ENCODE measurements at regions not wholly inside any gene's neighbourhood (a gene's known extent, or its start where the extent isn't known, plus 50 kb on each side); places are given as distances from the start of the nearest gene placed in this dataset.
A peak's percentile ranks its signal among the peaks of the same experiment; 100 is the strongest.

DNA sequence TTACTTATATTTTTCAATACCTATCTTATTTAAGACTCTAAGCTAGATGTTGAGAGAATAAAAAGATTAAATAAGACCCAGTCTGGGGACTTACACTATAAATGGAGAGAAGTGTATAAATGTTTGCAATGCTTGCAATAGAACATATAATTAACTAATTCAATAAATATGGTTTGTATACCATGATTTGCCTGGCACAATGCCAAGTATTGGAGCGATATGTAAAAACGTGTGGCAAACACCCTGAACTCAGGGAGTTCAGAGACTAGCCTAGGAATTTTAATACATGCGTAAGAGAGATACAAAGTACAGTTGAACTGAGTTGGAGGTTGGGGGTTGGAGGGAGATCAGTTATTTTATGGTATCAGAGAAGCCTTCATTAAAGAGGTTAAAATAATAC is 251.8 kb upstream of the DDX18 start:
- no peak for DNase-seq

DNA sequence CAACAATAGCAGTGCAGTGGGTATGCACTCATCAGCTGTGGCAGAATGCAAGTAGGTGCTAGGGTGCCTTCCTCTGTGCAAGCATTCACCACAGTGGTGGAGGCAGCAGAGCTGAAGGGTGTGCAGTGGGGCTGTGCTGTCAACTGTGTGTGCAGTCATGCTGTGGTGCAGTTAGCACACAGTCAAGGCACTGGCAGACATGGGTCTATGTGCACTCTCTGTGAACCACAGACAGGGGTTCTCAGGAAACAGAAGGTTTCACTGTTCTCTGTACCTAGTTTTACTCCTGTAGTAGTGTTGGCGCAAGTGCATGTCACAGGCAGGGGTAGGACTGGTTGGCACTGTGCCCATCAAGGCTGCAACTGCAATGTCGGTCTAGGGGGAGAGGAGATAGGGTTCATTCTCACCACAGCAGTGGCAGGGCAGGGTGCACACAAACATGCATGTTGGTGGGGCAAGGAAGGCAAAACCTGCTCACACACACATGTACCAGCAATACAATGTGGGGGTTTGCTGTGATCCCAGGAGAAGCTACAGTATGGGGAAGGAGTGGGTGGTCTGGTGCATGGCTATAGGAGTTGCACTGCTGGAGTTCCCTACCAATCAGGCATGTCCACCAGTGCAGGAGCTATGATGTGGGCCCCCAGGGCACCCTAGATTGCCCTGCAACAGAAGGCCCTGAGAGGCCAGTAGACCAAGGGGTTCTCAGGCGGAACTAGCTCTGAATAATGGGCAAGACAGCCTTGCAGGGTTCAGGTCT is 242.7 kb upstream of the DDX18 start:
- DNase-seq = no peak

DNA sequence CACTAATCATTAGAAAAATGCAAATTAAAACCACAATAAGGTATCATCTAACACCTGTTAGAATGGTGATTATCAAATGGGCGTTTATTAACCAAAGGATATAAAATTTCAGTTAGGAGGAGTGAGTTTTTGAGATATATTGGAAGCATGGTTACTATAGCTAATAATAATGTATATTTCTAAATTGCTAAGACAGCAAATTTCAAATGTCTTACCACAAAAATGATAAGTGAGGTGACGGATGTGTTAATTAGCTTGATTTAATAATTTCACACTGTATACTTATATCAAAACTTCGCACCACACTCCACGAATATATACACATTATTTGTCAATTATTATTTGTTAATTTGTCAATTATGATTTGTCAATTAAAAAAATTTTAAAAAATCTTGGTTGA is 227.2 kb upstream of the DDX18 start:
- no peak for DNase-seq

GRCh38 chr2:117603060-117603459 is 211.4 kb upstream of the DDX18 start:
- DNase-seq = no peak

DNA sequence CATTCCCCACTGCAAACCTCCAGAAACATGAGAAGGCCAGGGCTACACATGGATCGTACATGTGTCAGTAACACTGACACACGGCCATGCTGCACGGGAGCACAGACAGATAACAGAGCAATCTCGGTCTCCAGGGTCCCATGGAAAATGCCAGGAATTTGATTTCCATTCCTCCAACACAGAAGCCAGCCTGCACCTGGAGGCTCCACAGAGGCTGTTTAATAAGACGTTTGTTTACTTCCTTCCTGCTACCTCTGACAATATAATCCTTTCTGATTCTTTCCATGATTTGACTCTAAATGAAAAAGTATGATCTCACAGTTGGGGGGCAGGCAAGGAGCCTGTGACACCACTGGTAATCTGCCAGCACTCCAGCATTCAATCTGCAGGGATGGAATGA is 210.9 kb upstream of the DDX18 start:
- DNase-seq = no peak

- no peak for DNase-seq
Observed at GRCh38 chr2:117607202-117607601, 207.3 kb upstream of the DDX18 start.

GRCh38 chr2:117613101-117613500 is 201.4 kb upstream of the DDX18 start:
- no peak for DNase-seq

DNA sequence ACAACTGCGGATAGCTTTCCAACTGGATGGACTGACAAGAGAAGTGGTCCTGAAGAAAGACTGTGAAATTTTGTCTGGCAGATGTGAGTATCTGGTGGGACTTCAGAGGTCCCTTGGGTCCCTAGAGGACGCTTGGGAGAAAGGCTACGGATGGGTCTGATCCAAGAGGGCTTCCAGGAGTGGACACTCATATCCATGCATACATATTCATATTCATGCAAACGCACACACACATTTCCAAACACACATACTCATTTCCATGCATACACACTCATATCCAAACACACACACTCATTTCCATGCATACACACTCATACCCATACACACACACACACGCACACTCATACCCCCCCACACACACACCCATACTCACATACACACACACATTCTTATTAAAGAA is 200.2 kb upstream of the DDX18 start:
- DNase-seq = no peak

DNA sequence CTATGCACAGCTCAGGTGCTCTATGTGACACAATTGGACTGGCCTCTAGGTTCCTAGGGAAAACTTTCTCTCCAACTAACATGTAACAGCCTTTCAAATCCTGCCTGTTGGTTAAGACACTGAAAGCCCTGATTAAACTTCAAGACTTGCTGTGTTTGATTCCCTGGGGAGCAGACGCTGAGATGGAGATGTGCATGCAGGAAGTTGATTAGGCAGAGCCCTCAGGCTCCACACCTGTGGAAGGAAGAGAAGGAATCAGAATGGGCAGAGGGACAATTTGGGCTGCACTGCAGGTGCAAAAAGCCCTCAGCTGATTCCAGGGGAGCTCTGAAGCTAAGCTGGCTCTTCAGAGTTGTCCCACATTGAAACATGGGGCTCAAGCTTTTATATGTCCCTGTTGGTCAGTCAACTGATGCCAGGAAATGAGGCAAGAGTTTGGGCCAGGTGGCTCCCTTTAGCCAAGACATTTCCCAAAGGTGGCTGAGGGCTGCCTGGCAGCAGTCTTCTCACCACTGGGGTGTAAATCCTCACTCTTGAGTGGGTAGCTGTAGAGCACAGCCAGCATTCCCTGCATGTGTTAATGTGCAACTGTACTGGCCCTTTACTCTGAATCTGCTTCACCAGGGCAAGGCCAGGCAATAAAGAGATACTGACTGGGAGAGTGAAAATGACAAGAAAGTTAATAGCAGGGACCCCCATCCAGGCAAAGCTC is 199.5 kb upstream of the DDX18 start:
- DNase-seq = no peak

DNA sequence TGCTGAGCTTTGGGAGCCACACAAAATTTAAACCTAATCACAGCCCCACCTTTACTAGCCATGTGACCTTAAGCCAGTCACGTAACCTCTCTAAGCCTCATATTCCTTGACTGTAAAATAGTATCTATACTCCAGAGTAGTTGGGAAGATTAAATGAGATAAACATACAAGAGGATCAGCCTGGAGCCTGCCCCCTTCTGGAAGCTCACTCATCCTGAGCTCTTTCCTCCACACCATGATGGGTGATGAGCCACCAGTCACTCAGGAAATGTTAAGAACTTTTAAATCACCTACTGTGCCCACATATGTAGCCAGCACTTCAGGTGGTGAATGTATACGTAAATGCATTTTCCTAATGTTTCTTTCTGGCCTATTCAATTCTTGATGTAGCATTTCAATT is 195.9 kb upstream of the DDX18 start:
- no peak for DNase-seq

DNA sequence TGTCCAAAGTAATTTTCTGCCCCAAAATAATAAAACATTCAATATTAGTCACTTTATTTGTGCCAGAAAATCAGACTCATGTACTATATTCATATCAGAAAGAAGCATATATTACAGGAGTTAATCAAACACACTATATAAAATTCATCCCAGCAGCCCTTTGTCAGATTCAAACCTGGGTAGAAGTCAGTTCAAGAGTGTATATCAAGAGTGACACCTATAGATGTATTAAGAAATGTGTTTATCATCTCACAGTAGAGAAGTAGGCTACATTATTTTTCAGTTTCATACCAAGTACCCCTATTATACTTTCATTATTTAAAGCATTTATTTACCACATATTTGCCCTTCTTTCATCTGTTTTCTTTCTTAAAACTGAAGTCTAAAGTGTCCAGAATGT is 193.2 kb upstream of the DDX18 start:
- peak; percentile 41 for DNase-seq

DNA sequence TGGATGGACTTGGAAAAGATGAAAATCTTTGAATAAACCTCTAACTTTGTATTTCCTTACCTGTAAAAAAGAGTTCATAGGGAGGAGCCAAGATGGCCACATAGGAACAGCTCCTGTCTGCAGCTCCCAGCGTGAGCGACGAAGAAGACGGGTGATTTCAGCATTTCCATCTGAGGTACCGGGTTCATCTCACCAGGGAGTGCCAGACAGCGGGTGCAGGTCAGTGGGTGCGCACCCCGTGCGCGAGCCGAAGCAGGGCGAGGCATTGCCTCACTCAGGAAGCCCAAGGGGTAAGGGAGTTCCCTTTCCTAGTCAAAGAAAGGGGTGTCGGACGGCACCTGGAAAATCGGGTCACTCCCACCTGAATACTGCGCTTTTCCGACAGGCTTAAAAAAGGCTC is 191.3 kb upstream of the DDX18 start:
- DNase-seq = peak; percentile 51

DNA sequence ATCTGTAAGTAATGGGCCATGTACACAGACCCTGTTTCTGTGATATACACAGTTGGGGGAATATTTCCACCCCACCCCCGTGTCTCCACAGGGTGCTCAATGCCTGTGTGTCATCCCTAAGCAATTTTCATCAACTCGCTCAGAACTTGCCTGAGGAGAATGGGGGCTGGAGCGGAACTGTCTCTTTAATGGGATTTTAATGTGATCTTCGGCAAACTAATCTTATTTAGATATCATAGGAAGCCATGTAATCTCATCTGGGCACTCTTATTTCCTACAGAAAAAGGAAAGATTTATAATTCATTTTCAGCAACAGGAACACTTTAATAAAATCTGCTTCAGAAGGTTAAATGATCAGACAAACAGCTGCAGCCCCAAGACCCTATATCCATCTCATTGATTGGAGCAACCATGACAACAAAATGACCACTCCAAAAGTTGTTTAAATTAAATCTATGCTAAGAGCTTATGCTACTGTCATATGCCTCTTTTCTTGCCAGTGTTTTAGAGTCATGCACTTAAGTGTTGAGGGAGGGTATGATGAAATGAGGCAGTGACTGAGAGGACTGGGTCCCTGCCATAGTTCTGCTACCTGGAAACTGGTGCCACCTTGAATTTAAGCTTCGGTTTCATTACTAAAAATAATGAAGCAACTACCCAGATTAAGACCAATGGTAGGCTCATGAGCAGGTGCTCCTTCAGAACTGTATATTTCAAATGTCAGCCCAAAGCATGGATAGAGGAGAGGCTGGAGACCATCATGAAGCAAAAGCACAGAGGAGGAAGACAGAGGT is 183.1 kb upstream of the DDX18 start:
- no peak for DNase-seq

DNA sequence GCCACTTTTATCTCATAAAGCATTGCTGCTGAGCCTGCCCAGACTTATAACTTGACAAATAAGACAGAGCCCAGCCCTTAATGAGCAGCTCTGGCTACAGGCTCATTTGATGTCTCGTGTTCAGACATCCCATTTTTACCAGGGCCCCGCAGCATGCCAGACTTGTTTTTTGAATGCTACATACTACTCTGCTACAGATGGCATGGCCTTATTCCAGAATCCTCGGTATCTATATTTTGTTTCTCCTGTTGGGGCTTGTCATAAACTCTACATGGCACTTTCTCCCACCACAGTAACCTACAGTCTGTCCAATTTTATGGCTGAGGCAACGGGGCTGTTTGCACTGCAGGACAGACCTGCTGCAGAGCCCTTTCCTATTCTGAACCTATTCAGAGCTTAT is 179.0 kb upstream of the DDX18 start:
- DNase-seq = no peak

DNA sequence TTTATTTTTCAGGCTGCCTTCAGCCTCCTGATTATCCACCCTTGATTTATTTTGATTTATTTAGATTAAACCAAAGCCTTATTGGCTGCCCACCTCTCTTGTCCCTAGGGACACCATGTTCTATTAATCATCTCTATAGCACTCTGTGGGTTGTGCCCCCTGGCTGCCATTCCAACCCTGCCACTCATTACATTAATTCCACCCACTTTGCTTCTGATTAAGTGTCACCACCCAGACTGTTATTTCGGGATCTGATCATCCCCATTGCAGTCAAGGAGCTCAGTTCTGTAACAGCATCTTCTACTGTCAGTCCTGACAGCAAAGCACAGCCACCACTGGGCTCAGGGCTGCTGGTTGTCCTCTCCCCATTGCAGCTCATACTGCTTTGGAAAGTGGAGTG is 175.1 kb upstream of the DDX18 start:
- no peak for DNase-seq

DNA sequence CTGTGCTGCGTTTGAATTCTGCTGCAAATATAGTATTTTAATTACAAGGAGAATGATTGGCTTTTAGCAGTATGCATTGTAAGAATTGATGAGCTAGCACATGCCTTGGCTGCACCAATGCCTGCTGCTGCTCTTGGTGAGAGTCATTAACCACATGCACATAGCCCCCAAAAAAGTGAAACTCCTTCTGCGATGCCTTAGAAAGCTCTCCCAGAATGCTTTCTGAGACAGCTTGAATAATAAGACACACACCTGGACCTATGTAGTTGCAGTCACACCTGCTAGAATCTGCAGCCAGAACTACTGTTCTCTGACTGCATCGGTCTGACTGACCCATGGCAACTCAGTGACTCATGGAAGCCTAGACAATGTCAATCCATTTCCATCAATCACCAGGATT is 170.1 kb upstream of the DDX18 start:
- DNase-seq = no peak

DNA sequence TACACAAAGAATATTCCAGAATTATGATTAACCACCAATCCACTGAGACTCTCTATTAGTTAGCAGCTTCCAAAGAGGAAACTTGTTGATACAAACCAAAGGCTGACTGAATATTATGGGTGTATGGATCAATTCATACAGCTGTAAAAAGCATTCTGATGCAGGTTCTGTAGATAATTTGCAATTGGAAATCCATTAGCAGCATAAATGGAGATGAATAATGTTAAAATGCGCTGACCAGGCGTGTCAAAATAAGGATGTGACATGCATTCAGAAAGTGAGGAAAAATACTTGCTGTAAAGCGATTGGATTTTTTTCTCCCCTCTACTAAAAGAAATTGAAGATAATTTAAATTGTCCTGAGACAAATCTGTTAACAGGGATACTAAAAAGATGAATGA is 169.0 kb upstream of the DDX18 start:
- DNase-seq = no peak

- DNase-seq = no peak
Observed at GRCh38 chr2:117646099-117646498, 168.4 kb upstream of the DDX18 start.

- no peak for DNase-seq
Observed at GRCh38 chr2:117646872-117647271, 167.6 kb upstream of the DDX18 start.

DNA sequence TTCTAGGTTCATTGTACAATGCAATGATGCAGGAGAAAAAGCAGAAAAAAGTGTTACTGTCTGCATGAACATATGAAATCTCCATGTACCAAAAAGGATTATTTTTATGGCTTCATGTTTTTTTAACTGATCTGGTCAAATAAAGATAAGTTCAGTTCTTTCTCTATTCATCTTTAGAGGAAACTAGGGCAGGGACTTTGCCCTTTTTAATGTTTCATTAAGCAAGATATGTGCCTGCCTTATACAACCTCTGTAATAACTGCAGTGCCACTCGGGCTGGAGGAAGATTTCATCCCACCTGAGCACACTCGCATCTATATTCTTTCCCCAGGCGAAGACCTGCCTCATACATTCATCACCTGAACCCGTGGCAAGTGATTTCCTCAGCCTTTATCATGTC is 157.9 kb upstream of the DDX18 start:
- DNase-seq = no peak

DNA sequence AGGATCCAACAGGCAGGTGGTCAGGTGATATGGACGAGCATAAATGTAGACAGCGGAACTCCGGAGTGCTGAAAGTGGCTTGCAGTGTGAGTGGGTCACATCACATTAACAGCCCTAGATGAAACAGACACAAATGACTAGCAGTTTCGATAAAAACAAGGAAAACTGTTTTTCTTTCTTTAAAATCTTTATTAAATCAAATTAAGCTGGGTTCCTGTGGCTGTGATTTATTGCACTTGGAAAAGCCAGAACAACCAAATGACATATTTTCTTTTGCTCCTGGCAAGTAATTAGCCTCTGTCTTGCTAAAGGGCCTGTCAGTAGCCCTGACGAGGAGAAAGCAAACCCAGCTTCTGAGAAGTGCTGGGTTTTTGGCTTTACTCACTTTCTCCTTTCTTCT is 152.9 kb upstream of the DDX18 start:
- no peak for DNase-seq

GRCh38 chr2:117674172-117674571 is 140.3 kb upstream of the DDX18 start:
- DNase-seq = no peak

- no peak for DNase-seq
Observed at GRCh38 chr2:117679952-117680351, 134.5 kb upstream of the DDX18 start.

DNA sequence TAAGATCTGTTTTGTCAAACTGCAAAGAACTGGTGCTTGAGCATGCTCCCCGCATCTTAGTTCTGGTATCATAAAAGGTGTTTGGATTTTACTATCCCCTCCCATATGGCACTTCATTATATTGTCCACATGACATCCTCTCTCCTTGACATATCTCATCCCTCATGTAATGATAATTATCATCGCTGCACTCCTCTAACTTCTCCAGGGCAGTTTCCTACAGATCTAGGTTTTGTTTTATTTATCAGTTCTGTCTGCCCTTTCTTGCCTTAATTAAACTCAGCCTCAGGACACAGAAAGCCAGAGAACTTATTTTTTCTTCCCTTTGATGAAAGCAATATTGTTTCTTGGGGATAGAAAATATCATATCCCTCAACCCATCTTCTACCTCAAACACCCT is 129.6 kb upstream of the DDX18 start:
- no peak for DNase-seq
